GM23248 (cell line): ENCODE measurements at regions not wholly inside any gene's neighbourhood (a gene's known extent, or its start where the extent isn't known, plus 50 kb on each side); places are given as distances from the start of the nearest gene placed in this dataset.
A peak's percentile ranks its signal among the peaks of the same experiment; 100 is the strongest.

Experiments used
- DNase-seq: peaks from one replicate; pipeline ENCODE4 v3.0.0-alpha.2; 2015
- H2AFZ ChIP-seq: fragments of 200-600 bp; sonication (generic); 2 replicates; pipeline ENCODE4 v1.6.1; 2016; ENCODE audit warnings: antibody characterized with exemption
- H3F3A ChIP-seq: fragments of 200-600 bp; sonication (generic); 2 replicates; pipeline ENCODE4 v1.6.1; 2016; ENCODE audit warnings: mild to moderate bottlenecking, antibody characterized with exemption, mixed run types; ENCODE audit not compliant: insufficient read depth
- H3K27ac ChIP-seq: fragments of 200-600 bp; sonication (generic); 2 replicates; pipeline ENCODE4 v1.5.1; 2016; ENCODE audit warnings: mild to moderate bottlenecking
- H3K27me3 ChIP-seq: fragments of 200-600 bp; sonication (generic); replicated peaks from 2 replicates; pipeline ENCODE4 v1.6.1; 2016; ENCODE audit warnings: mild to moderate bottlenecking; ENCODE audit not compliant: insufficient read depth
- H3K36me3 ChIP-seq: fragments of 200-600 bp; sonication (generic); 2 replicates; pipeline ENCODE4 v1.6.1; 2016; ENCODE audit warnings: low read depth, mild to moderate bottlenecking
- H3K4me1 ChIP-seq: fragments of 200-600 bp; sonication (generic); 2 replicates; pipeline ENCODE4 v1.6.1; 2016; ENCODE audit warnings: mild to moderate bottlenecking; ENCODE audit not compliant: insufficient read depth
- H3K4me2 ChIP-seq: fragments of 200-600 bp; sonication (generic); one replicate; pipeline ENCODE4 v1.6.1; 2016; ENCODE audit warnings: mild to moderate bottlenecking; ENCODE audit not compliant: unreplicated experiment
- H3K4me3 ChIP-seq: fragments of 200-600 bp; sonication (generic); 2 replicates; pipeline ENCODE4 v1.5.1; 2016; ENCODE audit warnings: mild to moderate bottlenecking
- H3K79me2 ChIP-seq: fragments of 200-600 bp; sonication (generic); 2 replicates; pipeline ENCODE4 v1.6.1; 2016; ENCODE audit warnings: mild to moderate bottlenecking; ENCODE audit not compliant: insufficient read depth
- H3K9ac ChIP-seq: fragments of 200-600 bp; sonication (generic); 2 replicates; pipeline ENCODE4 v1.6.1; 2016; ENCODE audit warnings: mild to moderate bottlenecking
- H3K9me2 ChIP-seq: fragments of 200-600 bp; sonication (generic); 2 replicates; pipeline ENCODE4 v1.6.1; 2016; ENCODE audit warnings: mixed run types, mild to moderate bottlenecking, moderate library complexity; ENCODE audit not compliant: insufficient read depth
- H3K9me3 ChIP-seq: fragments of 200-600 bp; sonication (generic); one replicate; pipeline ENCODE4 v1.6.1; 2017; ENCODE audit warnings: low read depth
- H4K20me1 ChIP-seq: fragments of 200-600 bp; sonication (generic); 2 replicates; pipeline ENCODE4 v1.6.0; 2016; ENCODE audit not compliant: insufficient read depth
- EZH2 ChIP-seq: fragments of 200-600 bp; sonication (generic); IDR thresholded peaks from 2 replicates; pipeline ENCODE4 v1.6.1; 2018; ENCODE audit warnings: antibody characterized with exemption, mild to moderate bottlenecking; ENCODE audit not compliant: insufficient read depth, poor library complexity, severe bottlenecking
- EZH2phosphoT487 ChIP-seq: fragments of 200-600 bp; sonication (generic); IDR thresholded peaks from 2 replicates; pipeline ENCODE4 v1.6.1; 2018; ENCODE audit warnings: antibody characterized with exemption, moderate library complexity, mild to moderate bottlenecking, low read depth; ENCODE audit not compliant: insufficient read depth
- WGBS, 2 experiments: methylation state at CpG; one replicate each; pipeline ENCODE4 v1.1.6; 2015 to 2017; ENCODE audit warnings: low lambda C conversion rate in 2 of 2, low coverage in 1 of 2; ENCODE audit errors: missing lambda C conversion rate in 2 of 2; 5-methylcytosine and 5-hydroxymethylcytosine counted together
- in situ Hi-C: fragments of 300-500 bp; cut with MboI; formaldehyde crosslinking; loops from 2 replicates; pipeline ENCODE4 v1.15.0; 2020

GRCh38 chr2:118186858-118187254 is 98.6 kb downstream of the INSIG2 start:
- H3K36me3 ChIP-seq, result no peaks in the 10 kb centered on the region
- DNase-seq, result no peak
- in situ Hi-C loops, result no loop called here
- H3K9ac ChIP-seq, result peak overlapping the region; percentile 89
- H2AFZ ChIP-seq, result peak overlapping the region; percentile 88
- peak overlapping the region; percentile 84 for H3K27ac ChIP-seq
- 71% methylated on average over 5 of the region's 5 CpGs for WGBS, 2 experiments
- no peaks in the 10 kb centered on the region for H3K79me2 ChIP-seq
- TF ChIP-seq EZH2 (no peak), EZH2phosphoT487 (no peak)
- H3F3A ChIP-seq, result no peaks in the 10 kb centered on the region
- H3K27me3 ChIP-seq, result no peaks in the 10 kb centered on the region
- no peaks in the 10 kb centered on the region for H3K9me2 ChIP-seq
- no peaks in the 10 kb centered on the region for H3K9me3 ChIP-seq
- H3K4me2 ChIP-seq, result peak overlapping the region; percentile 89
- H4K20me1 ChIP-seq, result no peaks in the 10 kb centered on the region
- H3K4me3 ChIP-seq, result peak overlapping the region; percentile 79
- H3K4me1 ChIP-seq, result no peaks in the 10 kb centered on the region

GRCh38 chr2:118186110-118186857 is 98.0 kb downstream of the INSIG2 start:
- Histone ChIP-seq H3K4me2 (peak overlapping the region; percentile 89), H3K9me3 (no peaks in the 10 kb centered on the region), H3K79me2 (no peaks in the 10 kb centered on the region), H3K27ac (peak overlapping the region; percentile 84), H3K9ac (peak overlapping the region; percentile 89), H3K4me1 (no peaks in the 10 kb centered on the region), H3K36me3 (no peaks in the 10 kb centered on the region), H3K4me3 (peak overlapping the region; percentile 79), H3F3A (no peaks in the 10 kb centered on the region), H2AFZ (peak overlapping the region; percentile 88), H3K9me2 (no peaks in the 10 kb centered on the region), H4K20me1 (no peaks in the 10 kb centered on the region), H3K27me3 (no peaks in the 10 kb centered on the region)
- peak; percentile 92 for DNase-seq
- in situ Hi-C loops, result no loop called here
- WGBS, 2 experiments, result 2 to 4% methylated on average over 48 to 52 of the region's 52 CpGs
- TF ChIP-seq EZH2phosphoT487 (no peak), EZH2 (no peak)

- no peaks in the 10 kb centered on the region for H3F3A ChIP-seq
- H3K79me2 ChIP-seq, result no peaks in the 10 kb centered on the region
- H3K27me3 ChIP-seq, result no peaks in the 10 kb centered on the region
- peak overlapping the region; percentile 89 for H3K4me2 ChIP-seq
- peak; percentile 73 for DNase-seq
- peak overlapping the region; percentile 88 for H2AFZ ChIP-seq
- no peaks in the 10 kb centered on the region for H3K9me3 ChIP-seq
- H3K4me3 ChIP-seq, result peak overlapping the region; percentile 79
- H3K9me2 ChIP-seq, result no peaks in the 10 kb centered on the region
- in situ Hi-C loops, result no loop called here
- no peaks in the 10 kb centered on the region for H3K4me1 ChIP-seq
- peak overlapping the region; percentile 84 for H3K27ac ChIP-seq
- no peaks in the 10 kb centered on the region for H3K36me3 ChIP-seq
- H4K20me1 ChIP-seq, result no peaks in the 10 kb centered on the region
- 15 to 19% methylated on average over 27 to 33 of the region's 33 CpGs for WGBS, 2 experiments
- peak overlapping the region; percentile 89 for H3K9ac ChIP-seq
- no peak for TF ChIP-seq EZH2phosphoT487
- TF ChIP-seq EZH2, result no peak
These were observed 97.2 kb downstream of the INSIG2 start for GRCh38 chr2:118185210-118186109.

GRCh38 chr2:118183381-118183780 is 95.1 kb downstream of the INSIG2 start:
- H4K20me1 ChIP-seq, result no peaks in the 10 kb centered on the region
- no peak for TF ChIP-seq EZH2
- no peak for TF ChIP-seq EZH2phosphoT487
- 67 to 68% methylated on average over 9 of the region's 9 CpGs for WGBS, 2 experiments
- H3K9ac ChIP-seq, result no peak overlapping the region
- H3K4me1 ChIP-seq, result no peaks in the 10 kb centered on the region
- H3K27ac ChIP-seq, result no peak overlapping the region
- H3K9me2 ChIP-seq, result no peaks in the 10 kb centered on the region
- no peak overlapping the region for H2AFZ ChIP-seq
- in situ Hi-C loops, result no loop called here
- H3K27me3 ChIP-seq, result no peaks in the 10 kb centered on the region
- H3K36me3 ChIP-seq, result no peaks in the 10 kb centered on the region
- no peaks in the 10 kb centered on the region for H3K79me2 ChIP-seq
- no peaks in the 10 kb centered on the region for H3F3A ChIP-seq
- no peak for DNase-seq
- no peaks in the 10 kb centered on the region for H3K9me3 ChIP-seq
- H3K4me2 ChIP-seq, result no peak overlapping the region
- H3K4me3 ChIP-seq, result no peak overlapping the region
